SK-N-SH treated with all-trans-retinoic acid at 6 μM for 48 hours (cell line): ENCODE measurements at regions not wholly inside any gene's neighbourhood (a gene's known extent, or its start where the extent isn't known, plus 50 kb on each side); places are given as distances from the start of the nearest gene placed in this dataset.
"Not testable (repeated sequence)": the region's sequence is repeated elsewhere in the genome, so short reads cannot be mapped to it uniquely, and the experiment has no call there.

ENCODE experiments used
- ATAC-seq: fragments of 200-7000 bp; cut with Tn5 transposase; 3 replicates; pipeline ENCODE4 v1.9.1; 2020; ENCODE audit warnings: mild to moderate bottlenecking, moderate library complexity
- CSRNP3 ChIP-seq: fragments of 250-450 bp; sonication (Bioruptor Pico); IDR thresholded peaks from 2 replicates; pipeline ENCODE4 v1.5.1; 2021; ENCODE audit warnings: mild to moderate bottlenecking, moderate library complexity
- ESRRG ChIP-seq: fragments of 250-450 bp; sonication (Bioruptor Pico); IDR thresholded peaks from 2 replicates; pipeline ENCODE4 v1.6.1; 2021; ENCODE audit warnings: mild to moderate bottlenecking
- GLIS3 ChIP-seq: fragments of 250-450 bp; sonication (Bioruptor Pico); IDR thresholded peaks from 2 replicates; pipeline ENCODE4 v1.5.0; 2020; ENCODE audit warnings: mild to moderate bottlenecking, moderate library complexity
- ISL1 ChIP-seq: fragments of 250-450 bp; sonication (Bioruptor Pico); IDR thresholded peaks from 2 replicates; pipeline ENCODE4 v2.1.2; 2022; ENCODE audit warnings: mild to moderate bottlenecking, moderate library complexity
- OSR1 ChIP-seq: fragments of 250-450 bp; sonication (Bioruptor Pico); IDR thresholded peaks from 2 replicates; pipeline ENCODE4 v1.8.0; 2022; ENCODE audit warnings: moderate library complexity, mild to moderate bottlenecking, inconsistent platforms
- PATZ1 ChIP-seq: fragments of 250-450 bp; sonication (Bioruptor Pico); IDR thresholded peaks from 2 replicates; pipeline ENCODE4 v1.8.0; 2020; ENCODE audit warnings: mild to moderate bottlenecking, moderate library complexity, borderline replicate concordance
- POU6F1 ChIP-seq: fragments of 250-450 bp; sonication (Bioruptor Pico); IDR thresholded peaks from 2 replicates; pipeline ENCODE4 v1.8.0; 2021; ENCODE audit warnings: low read depth, mild to moderate bottlenecking, moderate library complexity, borderline replicate concordance
- PPARA ChIP-seq: fragments of 250-450 bp; sonication (Bioruptor Pico); IDR thresholded peaks from 2 replicates; pipeline ENCODE4 v1.5.0; 2020; ENCODE audit warnings: mild to moderate bottlenecking, borderline replicate concordance
- SNAI2 ChIP-seq: fragments of 250-450 bp; sonication (Bioruptor Pico); IDR thresholded peaks from 2 replicates; pipeline ENCODE4 v1.5.0; 2020; ENCODE audit warnings: mild to moderate bottlenecking, moderate library complexity
- TCF4 ChIP-seq: fragments of 250-450 bp; sonication (Bioruptor Pico); IDR thresholded peaks from 2 replicates; pipeline ENCODE4 v1.8.0; 2021; ENCODE audit warnings: mild to moderate bottlenecking, moderate library complexity, borderline replicate concordance
- TOX ChIP-seq: fragments of 250-450 bp; sonication (Bioruptor Pico); IDR thresholded peaks from 2 replicates; pipeline ENCODE4 v1.8.0; 2021; ENCODE audit warnings: mild to moderate bottlenecking, moderate library complexity, borderline replicate concordance
- TSHZ2 ChIP-seq: fragments of 250-450 bp; sonication (Bioruptor Pico); IDR thresholded peaks from 2 replicates; pipeline ENCODE4 v1.5.0; 2020; ENCODE audit warnings: mild to moderate bottlenecking, moderate library complexity
- ZC3H10 ChIP-seq: fragments of 250-450 bp; sonication (Bioruptor Pico); IDR thresholded peaks from 2 replicates; pipeline ENCODE4 v1.5.1; 2021; ENCODE audit warnings: mild to moderate bottlenecking, moderate library complexity
- ZFP3 ChIP-seq: fragments of 250-450 bp; sonication (Bioruptor Pico); IDR thresholded peaks from 2 replicates; pipeline ENCODE4 v1.5.0; 2020; ENCODE audit warnings: mild to moderate bottlenecking, moderate library complexity
- ZNF565 ChIP-seq: fragments of 450-650 bp; formaldehyde crosslinking; conservative IDR thresholded peaks from 2 replicates; pipeline ENCODE4 v1.5.0; 2020; ENCODE audit warnings: low read depth, mild to moderate bottlenecking, moderate library complexity

- TF ChIP-seq CSRNP3 (CRISPR knock-in tag): no peak
Measured at GRCh38 chr11:104772806-104773241, 125.4 kb downstream of the CASP12 start (continued).

- TF ChIP-seq OSR1 (no peak), POU6F1 (CRISPR knock-in tag) (no peak), PATZ1 (no peak), TOX (CRISPR knock-in tag) (no peak), ZFP3 (no peak), GLIS3 (CRISPR knock-in tag) (no peak), TSHZ2 (CRISPR knock-in tag) (no peak), CSRNP3 (CRISPR knock-in tag) (no peak), ZC3H10 (CRISPR knock-in tag) (no peak), TCF4 (CRISPR knock-in tag) (no peak), PPARA (CRISPR knock-in tag) (no peak), ESRRG (no peak), ZNF565 (CRISPR knock-in tag) (no peak)
- no peak for ATAC-seq
Measured at GRCh38 chr11:104771763-104772162, 126.5 kb downstream of the CASP12 start.

DNA sequence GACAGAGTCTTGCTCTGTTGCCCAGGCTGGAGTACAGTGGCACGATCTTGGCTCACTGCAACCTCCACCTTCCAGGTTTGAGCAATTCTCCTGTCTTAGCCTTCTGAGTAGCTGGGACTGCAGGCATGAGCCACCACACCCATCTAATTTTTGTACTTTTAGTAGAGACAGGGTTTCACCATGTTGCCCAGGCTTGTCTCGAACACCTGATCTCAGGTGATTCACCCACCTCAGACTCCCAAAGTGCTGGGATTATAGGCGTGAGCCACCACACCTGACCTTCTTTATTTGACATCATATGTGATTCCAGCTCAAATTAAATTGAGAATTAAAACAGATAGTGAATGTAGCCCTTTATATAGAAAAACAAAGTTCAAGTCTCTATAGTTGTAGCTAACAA lies 127.2 kb downstream of the CASP12 start:
- ATAC-seq: not testable (repeated sequence)

GRCh38 chr11:104765401-104766095 lies 132.7 kb downstream of the CASP12 start:
- TF ChIP-seq SNAI2 (CRISPR knock-in tag): 0 out of 2 replicates have a peak, but pooled peaks have one; percentile 36
- peak; percentile 86 for TF ChIP-seq ISL1 (CRISPR knock-in tag)
- TF ChIP-seq ZNF565 (CRISPR knock-in tag): no peak
- TF ChIP-seq CSRNP3 (CRISPR knock-in tag): no peak
- 0 out of 2 replicates have a peak, but pooled peaks have one; percentile 29 for TF ChIP-seq TCF4 (CRISPR knock-in tag)
- no peak for ATAC-seq
